NCI-H1436 treated with DMSO at 0.1 percent for 48 hours (cell line): ENCODE measurements at regions not wholly inside any gene's neighbourhood (a gene's known extent, or its start where the extent isn't known, plus 50 kb on each side); places are given as distances from the start of the nearest gene placed in this dataset.

ENCODE experiments used
- DNase-seq: peaks from one replicate; lab custom pipeline; 2025; lab: John Stamatoyannopoulos, UW

GRCh38 chr13:22316494-22317025 is 645.7 kb downstream of the FGF9 start:
- no peak for DNase-seq

- DNase-seq, result no peak
These were observed 650.1 kb downstream of the FGF9 start for GRCh38 chr13:22320991-22321390.

GRCh38 chr13:22325761-22326160 is 654.9 kb downstream of the FGF9 start:
- no peak for DNase-seq

GRCh38 chr13:22332416-22332815 is 661.5 kb downstream of the FGF9 start:
- DNase-seq, result no peak

- DNase-seq, result no peak
These were observed 665.6 kb downstream of the FGF9 start for GRCh38 chr13:22336460-22336859.

GRCh38 chr13:22357132-22357531 is 686.3 kb downstream of the FGF9 start:
- DNase-seq, result no peak

GRCh38 chr13:22369090-22369489 is 698.2 kb downstream of the FGF9 start:
- no peak for DNase-seq

- no peak for DNase-seq
These were observed 699.0 kb downstream of the FGF9 start for GRCh38 chr13:22369840-22370239.

GRCh38 chr13:22372261-22372660 is 701.4 kb downstream of the FGF9 start:
- no peak for DNase-seq

GRCh38 chr13:22375151-22375550 is 704.3 kb downstream of the FGF9 start:
- DNase-seq, result no peak

- DNase-seq, result no peak
These were observed 717.0 kb downstream of the FGF9 start for GRCh38 chr13:22387899-22388298.

- DNase-seq, result no peak
These were observed 729.0 kb downstream of the FGF9 start for GRCh38 chr13:22399801-22400420.

GRCh38 chr13:22402682-22403081 is 731.8 kb downstream of the FGF9 start:
- no peak for DNase-seq

- DNase-seq, result no peak
These were observed 732.3 kb downstream of the FGF9 start for GRCh38 chr13:22403144-22403543.

- DNase-seq, result no peak
These were observed 735.0 kb downstream of the FGF9 start for GRCh38 chr13:22405891-22406290.

GRCh38 chr13:22412452-22412851 is 741.6 kb downstream of the FGF9 start:
- DNase-seq, result no peak

GRCh38 chr13:22422023-22422422 is 751.1 kb downstream of the FGF9 start:
- no peak for DNase-seq

- no peak for DNase-seq
These were observed 751.8 kb downstream of the FGF9 start for GRCh38 chr13:22422712-22423111.

- no peak for DNase-seq
These were observed 752.4 kb downstream of the FGF9 start for GRCh38 chr13:22423261-22423660.

- DNase-seq, result no peak
These were observed 754.2 kb downstream of the FGF9 start for GRCh38 chr13:22425087-22425486.

GRCh38 chr13:22427066-22427465 is 753.7 kb upstream of the SGCG start:
- DNase-seq, result no peak

- DNase-seq, result no peak
These were observed 753.0 kb upstream of the SGCG start for GRCh38 chr13:22427783-22428182.

- no peak for DNase-seq
These were observed 752.5 kb upstream of the SGCG start for GRCh38 chr13:22428188-22428828.

GRCh38 chr13:22432690-22433089 is 748.1 kb upstream of the SGCG start:
- no peak for DNase-seq
